GM23248 (cell line): ENCODE measurements at regions not wholly inside any gene's neighbourhood (a gene's known extent, or its start where the extent isn't known, plus 50 kb on each side); places are given as distances from the start of the nearest gene placed in this dataset.

Experiments
- EZH2 ChIP-seq: fragments of 200-600 bp; sonication (generic); IDR thresholded peaks from 2 replicates; pipeline ENCODE4 v1.6.1; 2018; ENCODE audit warnings: antibody characterized with exemption, mild to moderate bottlenecking; ENCODE audit not compliant: insufficient read depth, poor library complexity, severe bottlenecking
- EZH2phosphoT487 ChIP-seq: fragments of 200-600 bp; sonication (generic); IDR thresholded peaks from 2 replicates; pipeline ENCODE4 v1.6.1; 2018; ENCODE audit warnings: antibody characterized with exemption, moderate library complexity, mild to moderate bottlenecking, low read depth; ENCODE audit not compliant: insufficient read depth

GRCh38 chr20:23142162-23143050 lies 56.3 kb upstream of the CD93 start:
- TF ChIP-seq EZH2 (no peak), EZH2phosphoT487 (no peak)
